HG02981 (cell line): ENCODE measurements at regions not wholly inside any gene's neighbourhood (a gene's known extent, or its start where the extent isn't known, plus 50 kb on each side); places are given as distances from the start of the nearest gene placed in this dataset.
A peak's percentile ranks its signal among the peaks of the same experiment; 100 is the strongest.

Source experiments
- ATAC-seq: cut with Tn5 transposase; IDR thresholded peaks from one replicate; pipeline ENCODE4 v1.9.1; 2021; ENCODE audit warnings: mild to moderate bottlenecking, moderate library complexity; ENCODE audit not compliant: unreplicated experiment

GRCh38 chr7:112887976-112888375 is 97.8 kb upstream of the TMEM168 start:
- no peak for ATAC-seq

- no peak for ATAC-seq
Measured at GRCh38 chr7:112887337-112887736, 97.1 kb upstream of the TMEM168 start.

GRCh38 chr7:112886208-112886607 is 96.0 kb upstream of the TMEM168 start:
- ATAC-seq = no peak

GRCh38 chr7:112882991-112883390 is 92.8 kb upstream of the TMEM168 start:
- ATAC-seq = no peak

GRCh38 chr7:112882511-112882910 is 92.3 kb upstream of the TMEM168 start:
- no peak for ATAC-seq

GRCh38 chr7:112882022-112882421 is 91.8 kb upstream of the TMEM168 start:
- no peak for ATAC-seq

- no peak for ATAC-seq
Measured at GRCh38 chr7:112880818-112881418, 90.7 kb upstream of the TMEM168 start.

- ATAC-seq = no peak
Measured at GRCh38 chr7:112877691-112878460, 87.7 kb upstream of the TMEM168 start.

- no peak for ATAC-seq
Measured at GRCh38 chr7:112876877-112877276, 86.7 kb upstream of the TMEM168 start.

GRCh38 chr7:112874909-112875308 is 84.7 kb upstream of the TMEM168 start:
- no peak for ATAC-seq

GRCh38 chr7:112873831-112874553 is 83.8 kb upstream of the TMEM168 start:
- ATAC-seq = peak; percentile 68

GRCh38 chr7:112869111-112869774 is 79.0 kb upstream of the TMEM168 start:
- ATAC-seq = no peak

GRCh38 chr7:112868609-112869008 is 78.4 kb upstream of the TMEM168 start:
- no peak for ATAC-seq

GRCh38 chr7:112866424-112866823 is 76.2 kb upstream of the TMEM168 start:
- ATAC-seq = peak; percentile 97

- no peak for ATAC-seq
Measured at GRCh38 chr7:112864380-112864779, 74.2 kb upstream of the TMEM168 start.

- no peak for ATAC-seq
Measured at GRCh38 chr7:112858838-112859237, 68.6 kb upstream of the TMEM168 start.

GRCh38 chr7:112855227-112855626 is 65.0 kb upstream of the TMEM168 start:
- ATAC-seq = no peak

- ATAC-seq = no peak
Measured at GRCh38 chr7:112854169-112854568, 64.0 kb upstream of the TMEM168 start.

- ATAC-seq = no peak
Measured at GRCh38 chr7:112853422-112853821, 63.2 kb upstream of the TMEM168 start.

- no peak for ATAC-seq
Measured at GRCh38 chr7:112843151-112843550, 53.0 kb upstream of the TMEM168 start.
